ENCODE measurements at regions not wholly inside any gene's neighbourhood (a gene's known extent, or its start where the extent isn't known, plus 50 kb on each side); places are given as distances from the start of the nearest gene placed in this dataset.

DNA sequence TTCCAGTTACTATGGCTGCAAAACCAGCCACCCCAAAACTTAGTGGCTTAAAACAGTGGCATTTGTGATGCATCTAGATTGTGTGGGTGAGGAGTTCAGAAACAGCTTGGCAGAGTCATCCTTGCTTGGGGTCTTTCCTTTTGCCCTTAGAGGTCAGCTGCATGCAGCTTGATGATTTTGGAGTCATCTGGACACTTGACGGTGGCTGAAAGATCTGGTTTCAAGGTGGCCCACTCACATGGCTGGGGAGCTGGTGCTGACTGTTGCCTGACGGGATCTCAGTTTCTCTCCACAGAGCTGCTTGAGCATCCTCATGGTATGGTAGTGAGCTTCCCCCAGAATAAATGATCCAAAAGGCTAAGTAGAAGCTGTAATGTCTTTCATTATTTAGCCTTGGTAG, 191.3 kb upstream of the GALNT17 start:
- TF ChIP-seq, protein P1, sequence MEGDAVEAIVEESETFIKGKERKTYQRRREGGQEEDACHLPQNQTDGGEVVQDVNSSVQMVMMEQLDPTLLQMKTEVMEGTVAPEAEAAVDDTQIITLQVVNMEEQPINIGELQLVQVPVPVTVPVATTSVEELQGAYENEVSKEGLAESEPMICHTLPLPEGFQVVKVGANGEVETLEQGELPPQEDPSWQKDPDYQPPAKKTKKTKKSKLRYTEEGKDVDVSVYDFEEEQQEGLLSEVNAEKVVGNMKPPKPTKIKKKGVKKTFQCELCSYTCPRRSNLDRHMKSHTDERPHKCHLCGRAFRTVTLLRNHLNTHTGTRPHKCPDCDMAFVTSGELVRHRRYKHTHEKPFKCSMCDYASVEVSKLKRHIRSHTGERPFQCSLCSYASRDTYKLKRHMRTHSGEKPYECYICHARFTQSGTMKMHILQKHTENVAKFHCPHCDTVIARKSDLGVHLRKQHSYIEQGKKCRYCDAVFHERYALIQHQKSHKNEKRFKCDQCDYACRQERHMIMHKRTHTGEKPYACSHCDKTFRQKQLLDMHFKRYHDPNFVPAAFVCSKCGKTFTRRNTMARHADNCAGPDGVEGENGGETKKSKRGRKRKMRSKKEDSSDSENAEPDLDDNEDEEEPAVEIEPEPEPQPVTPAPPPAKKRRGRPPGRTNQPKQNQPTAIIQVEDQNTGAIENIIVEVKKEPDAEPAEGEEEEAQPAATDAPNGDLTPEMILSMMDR (IDR thresholded peaks at IDR 0.05; ENCODE audit: low read depth, low read length): no peak
- no peaks in the 10 kb centered on the region for H3K36me3 ChIP-seq
- DNase-seq (ENCODE audit: low read depth in 1 of 2, low spot score in 1 of 2): no peak

DNA sequence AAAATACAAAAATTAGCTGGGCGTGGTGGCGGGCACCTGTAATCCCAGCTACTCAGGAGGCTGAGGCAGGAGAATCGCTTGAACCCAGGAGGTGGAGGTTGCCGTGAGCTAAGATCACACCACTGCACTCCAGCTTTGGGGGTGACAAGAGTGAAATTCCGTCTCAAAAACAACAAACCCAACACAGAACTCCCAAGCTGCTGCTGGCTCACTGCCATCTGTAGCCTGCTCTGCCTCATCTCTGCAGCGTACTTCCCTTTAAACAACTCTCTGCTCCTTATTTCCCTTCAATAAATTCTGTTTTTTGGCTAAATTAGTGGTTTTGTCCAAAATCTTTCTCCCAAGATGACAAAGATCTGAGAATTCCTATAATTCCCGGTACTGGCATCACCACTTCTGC, 189.2 kb upstream of the GALNT17 start:
- no peaks in the 10 kb centered on the region for H3K4me1 ChIP-seq (ENCODE audit: low read depth)
- no peaks in the 10 kb centered on the region for H3K27me3 ChIP-seq
- TF ChIP-seq, protein P1 (IDR thresholded peaks at IDR 0.05; ENCODE audit: low read depth, low read length): no peak
- no peaks in the 10 kb centered on the region for H3K9me3 ChIP-seq (ENCODE audit: low read depth)
- no peaks in the 10 kb centered on the region for H3K36me3 ChIP-seq
- no peak overlapping the region for H3K27ac ChIP-seq
- H3K4me3 ChIP-seq: no peak overlapping the region
- no peak for DNase-seq (ENCODE audit: low read depth in 1 of 2, low spot score in 1 of 2)

More for the DNA sequence above, 191.3 kb upstream of the GALNT17 start:
- H3K9me3 ChIP-seq (ENCODE audit: low read depth): no peaks in the 10 kb centered on the region
- H3K27ac ChIP-seq: no peak overlapping the region
- no peaks in the 10 kb centered on the region for H3K27me3 ChIP-seq
- no peaks in the 10 kb centered on the region for H3K4me1 ChIP-seq (ENCODE audit: low read depth)
- no peak overlapping the region for H3K4me3 ChIP-seq

DNA sequence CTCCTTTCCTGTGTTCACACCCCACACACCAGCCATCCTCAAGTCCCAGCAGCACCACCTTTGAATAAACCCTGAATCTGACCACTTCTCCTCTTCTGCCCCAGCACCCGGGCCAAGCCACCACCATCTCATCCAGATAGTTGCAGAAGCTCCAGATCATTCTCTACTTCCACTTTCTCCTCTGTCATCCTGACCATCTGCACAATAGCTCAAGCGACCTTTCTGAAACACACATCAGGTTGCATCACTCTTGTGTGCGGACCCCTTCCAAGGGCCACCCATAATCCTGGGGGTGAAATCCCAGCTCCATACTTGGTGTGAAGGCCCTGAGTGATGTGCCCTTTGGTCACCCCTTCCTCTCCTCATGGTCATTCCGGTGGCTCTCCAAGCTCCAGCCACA, 187.4 kb upstream of the GALNT17 start:
- H3K27me3 ChIP-seq: no peaks in the 10 kb centered on the region
- TF ChIP-seq, protein P1 (IDR thresholded peaks at IDR 0.05; ENCODE audit: low read depth, low read length): no peak
- H3K36me3 ChIP-seq: no peaks in the 10 kb centered on the region
- DNase-seq (ENCODE audit: low read depth in 1 of 2, low spot score in 1 of 2): no peak
- H3K27ac ChIP-seq: no peak overlapping the region
- no peaks in the 10 kb centered on the region for H3K4me1 ChIP-seq (ENCODE audit: low read depth)
- H3K4me3 ChIP-seq: no peak overlapping the region
- H3K9me3 ChIP-seq (ENCODE audit: low read depth): no peaks in the 10 kb centered on the region

DNA sequence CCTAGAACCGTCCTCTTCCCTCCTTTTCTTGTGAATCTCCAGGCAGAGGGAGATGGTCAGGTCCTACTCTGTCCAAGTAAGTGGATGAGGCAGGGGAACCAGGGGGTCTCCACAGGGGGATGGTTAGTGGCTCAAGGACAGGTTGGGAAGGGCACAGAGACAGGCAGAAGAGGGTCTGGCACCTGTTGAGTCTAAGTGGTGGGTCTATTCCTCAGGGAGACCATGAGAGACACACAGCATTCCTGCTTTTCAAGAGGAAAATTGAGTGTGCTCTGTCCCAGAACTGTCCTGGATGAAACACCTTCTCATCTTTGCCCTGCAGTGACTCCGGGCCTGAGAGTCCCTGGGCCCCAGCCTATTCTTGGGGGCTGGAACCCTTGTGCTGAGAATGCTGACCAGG, 184.8 kb upstream of the GALNT17 start:
- H3K27ac ChIP-seq: no peak overlapping the region
- DNase-seq (ENCODE audit: low read depth in 1 of 2, low spot score in 1 of 2): no peak
- TF ChIP-seq, protein P1 (IDR thresholded peaks at IDR 0.05; ENCODE audit: low read depth, low read length): no peak
- no peaks in the 10 kb centered on the region for H3K9me3 ChIP-seq (ENCODE audit: low read depth)
- H3K36me3 ChIP-seq: no peaks in the 10 kb centered on the region
- no peaks in the 10 kb centered on the region for H3K4me1 ChIP-seq (ENCODE audit: low read depth)
- H3K4me3 ChIP-seq: no peak overlapping the region
- no peaks in the 10 kb centered on the region for H3K27me3 ChIP-seq

DNA sequence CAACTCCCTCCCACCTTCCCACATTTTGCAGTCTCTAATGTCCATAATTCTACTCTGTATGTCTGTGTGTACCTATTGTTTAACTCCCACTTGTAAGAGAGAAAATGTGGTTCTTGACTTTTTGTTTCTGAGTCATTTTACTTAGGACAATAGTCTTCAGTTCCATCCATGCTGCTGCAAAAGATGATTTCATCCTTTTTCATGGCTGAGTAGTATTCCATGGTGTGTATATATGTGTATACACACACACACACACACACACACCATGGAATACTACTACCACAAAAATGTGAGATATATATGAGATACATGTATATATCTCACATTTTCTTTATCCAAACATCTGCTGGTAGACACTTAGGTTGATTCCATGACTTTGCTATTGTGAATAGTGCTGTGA, 182.1 kb upstream of the GALNT17 start:
- DNase-seq (ENCODE audit: low read depth in 1 of 2, low spot score in 1 of 2): no peak
- H3K36me3 ChIP-seq: no peaks in the 10 kb centered on the region
- TF ChIP-seq, protein P1 (IDR thresholded peaks at IDR 0.05; ENCODE audit: low read depth, low read length): no peak
- H3K4me1 ChIP-seq (ENCODE audit: low read depth): no peaks in the 10 kb centered on the region
- no peak overlapping the region for H3K27ac ChIP-seq
- H3K4me3 ChIP-seq: no peak overlapping the region
- H3K9me3 ChIP-seq (ENCODE audit: low read depth): no peaks in the 10 kb centered on the region
- no peaks in the 10 kb centered on the region for H3K27me3 ChIP-seq
